BLaER1 (cell line): ENCODE measurements at regions not wholly inside any gene's neighbourhood (a gene's known extent, or its start where the extent isn't known, plus 50 kb on each side); places are given as distances from the start of the nearest gene placed in this dataset.
"Not testable (repeated sequence)": the region's sequence is repeated elsewhere in the genome, so short reads cannot be mapped to it uniquely, and the experiment has no call there.

Experiments used
- H3K27ac ChIP-seq: shearing (Covaris generic); formaldehyde crosslinking; 2 replicates; pipeline ENCODE4 v1.8.1; 2022
- H3K27me3 ChIP-seq: shearing (Covaris generic); formaldehyde crosslinking; 2 replicates; pipeline ENCODE4 v1.8.1; 2022
- H3K36me3 ChIP-seq: shearing (Covaris generic); formaldehyde crosslinking; 2 replicates; pipeline ENCODE4 v1.8.1; 2022
- H3K4me1 ChIP-seq: shearing (Covaris generic); formaldehyde crosslinking; 2 replicates; pipeline ENCODE4 v1.8.1; 2022
- H3K4me2 ChIP-seq: shearing (Covaris generic); formaldehyde crosslinking; 2 replicates; pipeline ENCODE4 v1.8.1; 2022
- H3K4me3 ChIP-seq: shearing (Covaris generic); formaldehyde crosslinking; 2 replicates; pipeline ENCODE4 v1.8.1; 2022
- H3K9ac ChIP-seq: shearing (Covaris generic); formaldehyde crosslinking; 2 replicates; pipeline ENCODE4 v1.8.1; 2022
- H3K9me3 ChIP-seq: shearing (Covaris generic); formaldehyde crosslinking; 2 replicates; pipeline ENCODE4 v1.8.1; 2022
- H4K20me1 ChIP-seq: shearing (Covaris generic); formaldehyde crosslinking; 2 replicates; pipeline ENCODE4 v1.8.1; 2022
- Cebpa-rat ChIP-seq: shearing (Covaris generic); IDR thresholded peaks from 2 replicates; pipeline ENCODE4 v1.8.1; 2022

DNA sequence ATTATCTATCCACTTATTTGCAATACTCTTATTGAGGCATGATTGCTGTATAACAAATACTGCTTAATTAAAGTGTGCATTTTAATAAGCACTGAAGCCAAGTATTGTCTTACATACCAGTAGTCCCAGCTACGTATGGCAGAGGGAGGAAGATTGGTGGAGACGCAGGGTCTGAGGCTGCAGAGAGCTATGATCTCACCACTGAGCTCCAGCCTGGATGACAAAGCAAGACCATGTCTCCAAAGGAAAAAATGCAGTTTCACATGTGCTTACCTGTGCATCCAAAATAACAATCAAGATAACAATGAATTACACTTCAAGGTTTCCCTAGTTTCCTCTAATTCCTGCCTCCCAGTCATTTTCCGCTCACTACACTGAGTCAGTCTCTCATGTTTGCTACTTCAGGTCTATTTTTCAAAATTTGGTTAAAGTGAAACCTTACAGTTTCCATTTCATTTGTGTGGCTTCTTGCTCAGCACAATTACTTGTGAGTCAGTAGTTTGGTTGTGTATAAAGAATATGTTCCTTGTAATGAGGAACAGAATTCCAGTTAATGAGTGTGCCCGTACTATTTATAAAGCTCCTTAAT is 1250.1 kb downstream of the TMEM121 start:
- H3K4me2 ChIP-seq: peak overlapping the region; percentile 93
- peaks cover 8% of the 10 kb centered on the region; the same call in 1 of the 2 replicates for H3K36me3 ChIP-seq
- H4K20me1 ChIP-seq: no peaks in the 10 kb centered on the region
- H3K4me3 ChIP-seq: no peak overlapping the region
- no peak overlapping the region for H3K9ac ChIP-seq
- H3K27me3 ChIP-seq: no peaks in the 10 kb centered on the region
- H3K4me1 ChIP-seq: peaks cover 56% of the 10 kb centered on the region
- peaks cover 29% of the 10 kb centered on the region for H3K9me3 ChIP-seq
- H3K27ac ChIP-seq: no peak overlapping the region
- no peak for TF ChIP-seq Cebpa-rat

- Histone ChIP-seq H3K27ac (no peak overlapping the region), H3K4me2 (no peak overlapping the region), H3K9me3 (peaks cover 29% of the 10 kb centered on the region), H3K36me3 (peaks cover 8% of the 10 kb centered on the region; the same call in 1 of the 2 replicates), H3K27me3 (no peaks in the 10 kb centered on the region), H3K9ac (no peak overlapping the region), H3K4me3 (no peak overlapping the region), H3K4me1 (peaks cover 33% of the 10 kb centered on the region), H4K20me1 (no peaks in the 10 kb centered on the region)
- TF ChIP-seq Cebpa-rat: no peak
Observed at GRCh38 chr14:106778986-106779385, 1252.6 kb downstream of the TMEM121 start.

- TF ChIP-seq Cebpa-rat: no peak
- H3K4me2 ChIP-seq: no peak overlapping the region
- H3K27me3 ChIP-seq: no peaks in the 10 kb centered on the region
- no peak overlapping the region for H3K9ac ChIP-seq
- H3K4me3 ChIP-seq: no peak overlapping the region
- no peak overlapping the region for H3K27ac ChIP-seq
- no peaks in the 10 kb centered on the region for H3K9me3 ChIP-seq
- H4K20me1 ChIP-seq: no peaks in the 10 kb centered on the region
- H3K36me3 ChIP-seq: no peaks in the 10 kb centered on the region
- peaks cover 48% of the 10 kb centered on the region for H3K4me1 ChIP-seq
Observed at GRCh38 chr14:106786697-106787096, 1260.3 kb downstream of the TMEM121 start.

DNA sequence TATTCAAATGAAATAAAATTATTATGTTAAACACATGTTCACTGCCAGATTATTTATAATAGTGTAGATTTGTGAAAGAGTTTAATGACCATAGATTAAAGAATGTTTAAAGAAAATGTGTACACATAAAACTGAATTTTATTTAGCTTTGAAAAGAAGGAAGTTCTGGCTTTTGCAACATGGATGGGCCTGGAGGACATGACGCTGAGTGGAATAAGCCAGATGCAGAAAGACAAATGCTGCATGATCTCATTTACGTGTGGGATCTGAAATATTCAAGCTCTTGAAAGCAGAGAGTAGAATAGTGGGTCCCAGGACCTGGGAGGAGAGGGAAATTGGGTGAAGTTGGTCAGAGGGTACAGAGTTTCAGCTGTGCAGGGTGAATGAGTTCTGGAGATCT is 1261.2 kb downstream of the TMEM121 start:
- peak overlapping the region; percentile 40; the same call in 1 of the 2 replicates for H3K4me2 ChIP-seq
- H3K9ac ChIP-seq: no peak overlapping the region
- no peaks in the 10 kb centered on the region for H3K9me3 ChIP-seq
- H3K4me1 ChIP-seq: peaks cover 48% of the 10 kb centered on the region
- H3K36me3 ChIP-seq: no peaks in the 10 kb centered on the region
- no peak overlapping the region for H3K27ac ChIP-seq
- TF ChIP-seq Cebpa-rat: no peak
- H3K4me3 ChIP-seq: no peak overlapping the region
- no peaks in the 10 kb centered on the region for H3K27me3 ChIP-seq
- no peaks in the 10 kb centered on the region for H4K20me1 ChIP-seq

DNA sequence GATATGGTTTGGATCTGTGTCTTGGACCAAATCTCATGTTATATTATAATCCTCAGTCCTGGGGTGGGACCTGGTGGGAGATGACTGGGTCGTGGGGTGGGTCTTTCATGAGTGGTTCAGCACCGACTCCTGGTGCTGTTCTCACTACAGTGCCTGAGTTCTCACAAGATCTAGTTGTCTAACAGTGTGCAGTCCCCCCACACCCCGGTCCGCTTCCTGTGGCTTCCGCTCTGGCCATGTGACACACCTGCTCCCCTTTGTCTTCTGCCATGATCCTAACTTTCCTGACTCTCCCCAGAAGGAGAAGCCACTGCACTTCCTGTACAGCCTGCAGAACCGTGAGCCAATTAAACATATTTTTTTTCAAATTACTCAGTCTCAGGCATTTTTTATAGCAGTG is 1262.2 kb downstream of the TMEM121 start:
- Histone ChIP-seq H3K9me3 (no peaks in the 10 kb centered on the region), H3K4me3 (no peak overlapping the region), H3K27ac (peak overlapping the region; percentile 33), H3K4me1 (peaks cover 48% of the 10 kb centered on the region), H4K20me1 (no peaks in the 10 kb centered on the region), H3K36me3 (no peaks in the 10 kb centered on the region), H3K4me2 (peak overlapping the region; percentile 40), H3K9ac (no peak overlapping the region), H3K27me3 (no peaks in the 10 kb centered on the region)
- no peak for TF ChIP-seq Cebpa-rat

DNA sequence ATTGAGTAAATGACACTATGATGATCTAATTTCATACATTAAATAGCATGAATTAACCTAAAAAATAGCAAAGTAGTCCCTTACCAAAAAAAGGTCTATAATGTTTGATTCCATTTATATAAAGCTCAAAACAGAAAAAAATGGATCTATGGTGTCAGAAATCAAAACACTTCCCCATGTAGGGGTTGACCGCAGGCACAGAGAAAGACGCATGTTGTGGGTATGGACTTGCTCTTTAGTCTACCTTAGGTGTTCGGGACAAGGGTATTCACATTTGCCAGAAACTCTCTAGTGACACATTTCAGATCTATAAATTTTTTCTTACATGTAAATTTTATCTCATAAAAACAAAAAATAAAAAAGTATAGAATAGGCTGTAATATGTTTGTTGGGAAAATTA is 1262.9 kb downstream of the TMEM121 start:
- H3K9ac ChIP-seq: no peak overlapping the region
- H3K4me3 ChIP-seq: no peak overlapping the region
- H3K36me3 ChIP-seq: no peaks in the 10 kb centered on the region
- H3K4me1 ChIP-seq: peaks cover 48% of the 10 kb centered on the region
- no peak overlapping the region for H3K4me2 ChIP-seq
- H3K9me3 ChIP-seq: no peaks in the 10 kb centered on the region
- H3K27me3 ChIP-seq: no peaks in the 10 kb centered on the region
- H3K27ac ChIP-seq: no peak overlapping the region
- H4K20me1 ChIP-seq: no peaks in the 10 kb centered on the region
- TF ChIP-seq Cebpa-rat: no peak

GRCh38 chr14:106790189-106791036 is 1264.0 kb downstream of the TMEM121 start:
- H4K20me1 ChIP-seq: no peaks in the 10 kb centered on the region
- H3K9ac ChIP-seq: peak overlapping the region; percentile 52
- peak overlapping the region; percentile 67; the same call in 1 of the 2 replicates for H3K27ac ChIP-seq
- no peaks in the 10 kb centered on the region for H3K9me3 ChIP-seq
- H3K4me1 ChIP-seq: peaks cover 48% of the 10 kb centered on the region
- H3K27me3 ChIP-seq: no peaks in the 10 kb centered on the region
- no peaks in the 10 kb centered on the region for H3K36me3 ChIP-seq
- TF ChIP-seq Cebpa-rat: no peak
- H3K4me2 ChIP-seq: peak overlapping the region; percentile 73
- H3K4me3 ChIP-seq: no peak overlapping the region

DNA sequence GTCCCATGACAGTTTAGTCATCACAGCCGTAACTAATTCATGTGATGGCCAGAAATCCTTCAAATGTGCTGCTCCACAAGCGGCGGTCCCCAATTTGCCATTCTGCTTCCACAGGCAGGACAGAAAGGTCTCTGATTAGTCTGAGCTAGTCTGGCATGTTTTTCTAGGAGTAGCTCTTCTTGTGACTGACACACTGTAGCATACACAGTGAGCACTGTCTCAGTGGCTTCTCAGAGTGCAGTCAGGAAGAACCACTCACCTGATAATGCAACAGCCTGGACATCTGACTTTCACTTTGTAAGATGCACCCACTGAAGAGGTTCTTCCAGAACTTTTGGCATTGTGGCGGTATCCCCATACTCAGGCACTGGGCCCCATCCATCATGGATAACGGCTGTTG is 1266.2 kb downstream of the TMEM121 start:
- TF ChIP-seq Cebpa-rat: no peak
- H4K20me1 ChIP-seq: no peaks in the 10 kb centered on the region
- H3K9ac ChIP-seq: no peak overlapping the region
- H3K4me1 ChIP-seq: peaks cover 42% of the 10 kb centered on the region
- H3K4me3 ChIP-seq: no peak overlapping the region
- no peaks in the 10 kb centered on the region for H3K27me3 ChIP-seq
- H3K9me3 ChIP-seq: no peaks in the 10 kb centered on the region
- H3K36me3 ChIP-seq: no peaks in the 10 kb centered on the region
- no peak overlapping the region for H3K4me2 ChIP-seq
- no peak overlapping the region for H3K27ac ChIP-seq

DNA sequence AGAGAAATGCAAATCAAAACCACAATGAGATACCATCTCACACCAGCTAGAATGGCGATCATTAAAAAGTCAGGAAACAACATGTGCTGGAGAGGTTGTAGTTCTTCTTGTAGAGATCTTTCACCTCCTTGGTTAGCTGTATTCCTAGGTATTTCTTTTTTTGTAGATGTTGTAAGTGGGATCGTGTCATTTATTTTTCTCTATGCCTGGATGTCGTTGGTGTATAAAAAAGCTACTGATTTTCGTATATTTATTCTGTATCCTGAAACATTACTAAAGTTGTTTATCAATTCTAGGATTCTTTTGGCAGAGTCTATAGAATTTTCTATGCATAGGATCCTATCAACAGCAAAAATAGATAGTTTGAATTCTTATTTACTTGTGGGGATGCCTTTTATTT is 1271.8 kb downstream of the TMEM121 start:
- H3K4me3 ChIP-seq, H3K4me1 ChIP-seq, H3K9me3 ChIP-seq, H3K36me3 ChIP-seq, H3K27ac ChIP-seq, H3K27me3 ChIP-seq, H3K4me2 ChIP-seq, H4K20me1 ChIP-seq, H3K9ac ChIP-seq: not testable (repeated sequence)
